GM19395 (cell line): ENCODE measurements at regions not wholly inside any gene's neighbourhood (a gene's known extent, or its start where the extent isn't known, plus 50 kb on each side); places are given as distances from the start of the nearest gene placed in this dataset.

Experiments used
- ATAC-seq: cut with Tn5 transposase; IDR thresholded peaks from one replicate; pipeline ENCODE4 v1.9.1; 2021; ENCODE audit warnings: mild to moderate bottlenecking, moderate library complexity; ENCODE audit not compliant: unreplicated experiment

DNA sequence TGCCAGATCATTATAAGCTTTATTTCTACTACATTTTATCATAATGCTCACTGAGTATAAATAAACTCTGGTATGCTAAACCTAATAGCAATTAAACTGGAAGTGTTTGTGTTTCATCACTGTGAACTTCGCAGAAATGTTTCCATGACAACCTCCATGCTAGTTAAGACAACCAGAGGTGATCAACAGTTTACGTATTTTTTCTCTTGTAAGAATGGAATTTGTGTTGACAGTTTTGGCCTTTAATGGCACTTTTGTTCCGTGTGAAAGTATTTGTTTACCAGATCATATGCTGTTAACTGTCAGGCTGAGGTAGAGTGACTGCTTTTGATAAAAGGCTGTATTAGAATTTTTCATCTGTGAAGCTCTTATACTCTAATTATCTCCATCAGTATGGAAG lies 212.1 kb upstream of the PPP1R3A start:
- no peak for ATAC-seq

DNA sequence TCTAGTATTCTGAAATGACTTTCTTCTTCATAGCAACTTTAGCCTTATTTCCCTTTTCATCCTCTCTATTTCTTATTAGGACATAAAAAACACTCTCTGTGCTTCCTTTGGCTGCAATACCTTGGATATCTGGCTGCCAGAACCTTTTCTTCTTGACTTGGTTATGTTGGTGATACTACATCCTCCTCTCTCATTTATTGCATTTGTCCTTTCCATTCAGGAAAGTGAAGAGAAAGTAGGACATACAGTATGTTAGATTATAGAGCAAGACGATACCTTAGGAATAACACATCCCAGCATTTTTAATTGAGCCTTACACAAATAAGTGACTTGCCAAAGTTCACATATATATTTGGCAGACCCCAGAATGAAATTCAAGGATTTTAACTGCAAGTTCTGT lies 210.1 kb upstream of the PPP1R3A start:
- ATAC-seq = no peak

DNA sequence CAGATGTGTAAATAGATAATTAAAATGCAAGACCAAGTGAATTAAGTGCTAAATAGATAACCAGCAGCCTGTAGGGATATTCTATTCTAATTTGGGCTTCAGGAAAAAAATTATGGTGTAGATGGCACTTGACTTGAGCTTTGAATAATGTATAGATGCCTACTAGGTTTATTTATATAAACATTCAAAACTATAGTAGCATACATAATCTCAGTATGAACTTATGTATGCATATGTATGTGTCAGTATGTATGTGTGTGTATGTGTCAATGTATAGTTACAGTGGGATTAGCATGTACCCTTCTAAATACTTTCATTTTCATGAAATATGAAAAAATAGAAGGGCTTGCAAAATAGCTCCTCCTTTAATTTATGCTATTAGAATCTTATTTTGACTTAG lies 207.3 kb upstream of the PPP1R3A start:
- ATAC-seq = no peak

DNA sequence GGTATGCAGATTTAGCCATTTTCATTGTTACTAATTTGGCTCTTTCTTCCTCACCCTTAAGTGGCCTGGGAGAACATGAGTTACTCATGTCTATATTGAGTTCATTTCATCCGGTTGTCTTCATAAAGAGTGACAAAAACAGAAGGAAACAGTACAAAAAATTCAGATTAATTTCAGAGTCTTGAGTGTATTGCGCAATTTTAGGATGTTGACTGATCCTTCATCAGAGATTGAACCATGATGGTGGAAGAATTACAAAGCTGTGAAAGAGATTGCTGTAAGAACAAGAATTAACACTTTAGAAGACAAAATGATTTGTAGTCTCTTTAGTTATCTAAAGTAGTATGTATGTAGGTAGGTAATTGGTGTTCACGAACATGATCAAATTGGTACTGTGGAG lies 194.0 kb upstream of the PPP1R3A start:
- no peak for ATAC-seq

DNA sequence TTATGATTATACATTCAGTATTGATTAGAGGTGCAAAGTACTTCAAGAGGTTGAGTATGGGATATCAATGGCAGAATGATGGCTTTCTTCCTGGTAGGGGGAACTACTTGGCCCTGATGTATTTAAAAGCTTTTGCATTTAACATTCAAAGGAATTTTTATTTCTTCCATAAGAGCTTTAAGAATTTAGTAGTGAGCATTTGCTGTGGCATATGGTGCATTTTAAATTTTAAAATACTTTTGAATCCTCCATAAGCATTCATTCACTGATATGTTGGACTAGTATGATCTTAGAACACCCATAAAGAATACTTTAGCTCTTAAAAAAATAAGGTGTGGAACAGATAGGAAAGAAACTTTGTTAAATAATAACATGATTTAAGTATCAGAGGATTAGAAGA lies 191.9 kb upstream of the PPP1R3A start:
- no peak for ATAC-seq

DNA sequence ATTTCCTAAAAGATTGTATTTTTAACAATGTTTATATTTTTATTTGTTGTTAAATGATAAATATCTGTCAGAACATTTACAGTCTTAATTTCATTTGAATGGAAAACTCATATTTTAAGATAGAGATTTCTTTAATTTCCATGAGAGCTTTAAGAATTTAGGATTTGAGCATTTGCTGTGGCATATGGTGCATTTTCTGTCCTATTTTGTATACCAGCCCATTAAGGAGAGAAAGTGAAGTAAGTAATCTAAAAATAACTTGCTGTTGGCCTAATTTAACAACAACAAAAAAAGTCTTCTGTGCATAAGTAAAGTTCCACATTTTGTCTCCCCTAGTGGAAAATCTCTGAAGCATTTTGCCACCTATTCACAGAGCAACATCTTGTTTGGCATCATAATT lies 190.9 kb upstream of the PPP1R3A start:
- no peak for ATAC-seq

DNA sequence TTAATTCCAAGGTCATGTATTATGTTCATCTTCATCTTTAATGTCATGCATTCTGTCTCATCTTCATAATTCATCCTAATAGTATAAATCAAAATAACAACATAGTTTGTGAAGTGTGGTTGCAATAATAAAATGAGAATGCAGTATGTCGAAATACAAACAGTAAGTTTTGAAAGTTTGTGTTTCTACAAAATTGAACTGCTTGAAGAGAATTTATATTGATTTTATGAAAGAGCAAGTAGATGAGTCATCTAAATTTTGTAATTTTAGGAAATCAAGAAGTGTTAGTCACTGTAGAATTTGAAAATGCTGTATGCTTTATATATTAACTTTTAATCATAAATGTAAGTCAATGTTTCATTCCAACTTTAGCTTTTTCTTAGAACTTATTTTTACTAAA lies 190.5 kb upstream of the PPP1R3A start:
- ATAC-seq = no peak

DNA sequence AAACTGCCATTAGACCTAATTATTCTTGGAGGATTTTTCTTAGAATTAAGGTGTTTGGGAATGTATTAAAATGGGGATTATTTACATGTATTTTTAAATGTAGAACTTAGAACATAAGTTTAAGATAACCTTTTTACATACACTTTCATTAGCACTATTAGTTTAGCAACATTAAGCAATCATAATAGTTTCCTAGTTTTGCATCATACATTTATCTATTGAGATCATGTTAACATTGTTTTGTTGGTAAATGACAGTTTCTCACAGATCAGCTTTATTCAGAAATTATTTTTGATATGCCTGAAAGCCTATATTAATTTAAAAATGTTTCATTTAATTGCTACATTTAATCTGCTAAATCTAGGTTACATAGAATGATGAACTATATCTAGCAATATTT lies 189.7 kb upstream of the PPP1R3A start:
- no peak for ATAC-seq

DNA sequence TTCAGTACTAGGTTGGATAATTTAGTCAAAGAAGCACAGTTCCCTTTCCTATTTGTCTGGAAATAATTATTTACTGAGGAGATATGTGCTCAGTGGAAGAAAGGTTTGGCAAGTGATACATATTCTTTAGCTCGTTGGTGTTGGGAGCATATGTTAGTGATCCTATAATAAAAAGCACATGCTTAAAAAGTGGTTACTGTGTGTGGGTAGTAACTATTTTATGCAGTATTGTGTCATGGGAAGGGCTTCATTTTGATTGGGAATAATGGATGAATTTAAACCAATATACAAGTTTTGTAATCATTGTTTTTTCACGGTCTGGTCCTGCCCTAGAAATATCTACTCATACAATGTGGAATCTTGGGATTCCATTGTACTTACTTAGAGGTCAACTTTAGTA lies 188.7 kb upstream of the PPP1R3A start:
- ATAC-seq = no peak

DNA sequence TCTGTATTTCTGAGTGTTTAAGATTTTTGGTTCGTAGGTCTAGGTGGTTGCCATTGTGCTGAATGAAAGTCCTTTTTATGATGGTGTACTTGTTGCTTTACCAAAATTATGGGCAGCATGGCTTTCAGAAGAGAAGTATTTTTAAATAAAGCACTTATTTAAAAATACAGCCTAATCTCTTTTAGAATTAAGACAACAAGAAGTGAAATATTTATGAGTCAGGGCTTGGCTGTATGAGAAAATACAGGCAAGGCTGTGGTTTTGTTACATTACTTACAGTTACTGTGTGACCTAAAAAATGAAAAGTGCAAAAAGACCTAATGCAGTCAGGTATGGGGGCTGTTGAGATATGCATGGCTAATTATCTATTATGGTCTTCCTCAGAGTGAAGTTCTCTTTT lies 185.2 kb upstream of the PPP1R3A start:
- no peak for ATAC-seq

DNA sequence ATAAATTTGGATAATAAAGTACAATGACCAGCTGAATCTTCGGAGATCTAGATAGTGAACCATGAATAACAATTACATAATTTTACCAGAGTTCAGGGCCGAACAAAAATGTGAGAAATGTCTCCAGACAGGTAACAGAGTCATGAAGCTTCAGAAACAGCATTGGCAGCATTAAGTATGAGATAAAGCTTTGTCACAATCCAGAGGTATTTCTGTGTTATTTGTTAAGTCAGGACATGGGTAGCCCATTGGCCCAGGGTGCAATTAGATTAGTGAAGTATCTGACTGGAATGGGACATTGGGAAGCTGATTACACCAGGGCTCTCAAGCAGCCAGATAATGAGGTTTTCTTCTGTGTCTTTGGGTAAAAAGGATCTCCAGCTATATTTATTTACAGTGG lies 184.2 kb upstream of the PPP1R3A start:
- no peak for ATAC-seq

DNA sequence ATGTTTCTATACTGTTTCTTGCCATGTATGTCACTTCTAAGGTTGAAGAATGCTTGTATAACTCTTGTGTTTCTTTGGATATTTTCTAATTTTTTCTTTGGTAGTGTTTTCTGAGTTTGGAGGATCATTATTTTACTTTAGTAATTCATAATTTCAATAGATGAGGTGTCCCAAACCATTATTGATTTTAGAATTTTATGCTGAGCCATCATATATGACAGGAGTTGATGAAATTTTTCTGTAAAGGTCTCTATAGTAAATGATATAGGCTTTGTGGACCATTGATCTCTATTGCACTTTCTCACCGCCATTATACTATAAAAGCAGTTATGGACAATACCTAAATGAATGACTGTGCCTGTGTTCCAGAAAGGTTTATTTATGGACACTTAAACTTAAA lies 183.3 kb upstream of the PPP1R3A start:
- ATAC-seq = no peak

DNA sequence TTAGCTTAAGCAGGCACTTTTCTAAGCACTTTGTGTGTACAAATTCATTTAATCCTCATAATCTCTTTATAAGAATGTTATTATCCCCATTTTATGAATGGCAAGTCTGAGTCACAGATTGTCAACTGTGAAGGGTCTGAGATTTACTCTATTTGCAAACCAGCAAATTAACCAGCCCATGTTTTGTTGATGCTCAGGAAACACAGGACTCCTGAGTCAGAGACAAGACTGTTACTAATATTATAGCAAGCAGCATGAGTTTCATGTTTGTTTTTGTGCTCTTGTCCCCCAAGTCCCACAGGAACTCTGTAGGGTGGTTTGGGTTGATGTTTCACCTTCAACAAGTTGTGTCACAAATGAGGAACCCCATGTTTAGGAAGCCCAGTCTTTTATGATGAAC lies 182.0 kb upstream of the PPP1R3A start:
- ATAC-seq = no peak

DNA sequence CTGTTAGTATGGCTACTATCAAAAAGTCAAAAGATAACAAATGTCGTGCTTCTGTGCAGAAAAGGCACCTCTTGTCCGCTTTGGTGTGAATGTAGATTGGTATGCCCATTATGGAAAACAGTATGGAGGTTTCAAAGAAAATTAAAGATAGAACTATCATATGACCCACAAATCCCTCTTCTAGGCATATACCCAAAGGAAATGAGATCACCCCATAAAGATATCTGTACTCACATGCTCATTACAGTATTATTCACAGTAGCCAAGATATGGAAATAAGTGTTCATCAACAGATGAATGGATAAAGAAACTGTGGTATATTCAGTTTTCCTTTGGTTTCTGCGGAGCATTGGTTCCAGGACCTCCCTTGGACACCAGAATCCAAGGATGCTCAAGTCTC lies 180.5 kb upstream of the PPP1R3A start:
- no peak for ATAC-seq

DNA sequence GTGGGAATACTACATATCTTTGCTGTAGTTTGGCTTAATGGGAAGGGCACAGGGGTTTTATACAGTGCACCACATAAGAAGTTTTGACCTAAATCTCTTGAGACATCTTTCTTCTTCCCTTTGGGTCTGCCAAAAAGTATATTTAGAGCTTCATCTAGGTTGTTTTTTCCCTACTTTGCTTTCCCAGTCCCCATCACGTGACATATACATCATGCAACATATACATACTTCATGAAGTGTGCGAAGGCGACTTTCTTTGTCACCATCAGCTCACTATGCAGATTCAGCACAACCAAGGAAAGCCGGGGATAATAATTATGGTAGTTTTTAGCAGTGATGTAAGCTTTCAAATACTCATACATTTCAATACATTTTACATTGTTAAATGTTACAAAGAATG lies 177.1 kb upstream of the PPP1R3A start:
- ATAC-seq = no peak

DNA sequence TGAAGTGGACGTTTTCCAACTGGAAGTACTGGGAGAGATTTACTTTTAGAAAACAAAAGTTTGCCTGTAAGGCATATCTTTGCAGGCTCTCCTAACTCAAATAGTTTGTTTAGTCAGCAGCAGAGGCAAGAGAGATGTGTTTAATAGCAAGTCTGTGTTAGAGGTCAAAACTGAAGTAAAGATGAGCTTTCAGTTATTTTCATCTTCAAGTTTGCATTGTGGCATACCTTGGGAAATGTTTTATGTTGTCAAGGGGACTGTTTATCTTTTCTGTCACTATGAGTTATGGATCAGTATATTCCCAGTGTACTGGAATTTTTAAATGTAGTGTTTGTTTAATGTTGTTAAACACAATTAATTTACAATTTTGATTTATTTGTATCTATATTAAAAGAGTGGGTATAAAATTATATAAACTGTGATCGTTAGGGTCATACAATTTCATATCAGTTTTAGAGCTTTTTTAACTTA lies 169.7 kb upstream of the PPP1R3A start:
- ATAC-seq = no peak

DNA sequence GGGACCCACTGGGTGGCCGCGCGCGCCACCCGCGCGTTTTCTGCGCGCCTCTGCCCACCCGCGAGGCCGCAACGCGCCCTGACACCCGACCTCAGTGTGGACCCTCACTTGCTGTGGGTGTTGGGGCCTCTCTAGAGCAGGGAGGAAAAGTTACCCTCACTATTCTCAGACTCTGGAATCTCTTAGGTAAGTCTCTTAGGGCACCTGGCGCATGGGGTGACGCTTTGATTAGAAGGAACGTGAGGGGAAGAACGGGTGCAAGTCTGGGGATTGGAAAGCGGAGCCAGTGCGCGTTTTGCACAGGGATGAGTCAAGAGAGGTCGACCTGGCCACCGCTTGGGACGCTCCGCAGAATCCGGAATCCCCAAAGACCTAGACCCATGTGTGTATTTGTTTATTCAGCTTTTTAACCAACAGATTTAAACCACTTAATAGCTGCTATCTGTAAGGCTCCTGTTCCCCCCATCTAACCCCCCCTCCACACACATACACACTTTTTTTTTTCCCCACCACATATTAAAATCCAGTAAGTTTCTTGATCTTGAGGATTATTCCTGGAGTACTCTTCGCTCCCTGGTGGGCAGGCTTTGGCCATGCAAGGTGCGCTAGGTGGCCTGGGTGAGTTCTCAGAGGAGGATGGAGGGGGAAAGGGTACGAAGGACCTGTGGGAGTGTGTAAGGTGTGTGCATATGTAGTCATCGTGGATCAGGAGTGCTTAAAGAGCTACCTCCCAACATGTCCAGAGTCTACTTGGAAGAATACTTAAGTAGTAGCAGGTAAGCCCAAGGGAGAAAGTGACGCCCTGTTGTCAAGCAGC lies 169.1 kb upstream of the PPP1R3A start:
- no peak for ATAC-seq

DNA sequence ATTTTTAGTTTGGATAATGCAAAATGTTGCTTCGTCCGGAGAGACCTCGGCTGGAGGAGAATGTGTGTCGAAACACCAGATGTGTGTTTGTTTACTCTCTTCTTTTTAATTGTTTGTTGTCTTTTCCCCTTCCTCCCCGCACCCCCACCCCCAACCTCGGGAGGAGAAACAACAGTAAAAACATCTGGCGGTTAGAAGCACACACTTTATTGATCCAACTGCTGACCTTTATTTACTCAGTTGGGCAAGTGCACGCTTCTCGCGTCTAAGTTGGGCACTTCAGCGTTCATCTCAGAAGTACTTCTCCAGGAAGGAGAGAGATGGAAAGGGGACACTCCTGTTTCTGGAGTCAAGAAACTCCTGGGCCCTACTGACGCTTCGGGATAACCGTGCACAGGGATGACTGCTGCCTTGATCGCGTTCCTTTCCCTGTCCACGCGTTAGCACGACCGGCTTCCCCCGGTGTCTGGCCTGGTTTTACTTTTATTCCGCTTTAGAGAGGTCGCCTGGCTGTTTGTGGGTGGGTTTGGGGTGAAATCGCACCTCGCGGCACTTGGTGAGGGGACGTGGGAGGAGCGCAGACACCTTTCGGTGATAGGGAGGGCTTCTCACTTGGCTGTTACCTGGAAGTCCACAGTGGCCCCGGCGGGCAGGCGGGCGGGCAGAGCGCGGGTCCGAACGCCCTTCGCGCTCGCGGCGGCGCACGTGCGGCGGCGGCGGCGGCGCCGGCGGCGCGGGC lies 168.3 kb upstream of the PPP1R3A start:
- ATAC-seq = no peak

DNA sequence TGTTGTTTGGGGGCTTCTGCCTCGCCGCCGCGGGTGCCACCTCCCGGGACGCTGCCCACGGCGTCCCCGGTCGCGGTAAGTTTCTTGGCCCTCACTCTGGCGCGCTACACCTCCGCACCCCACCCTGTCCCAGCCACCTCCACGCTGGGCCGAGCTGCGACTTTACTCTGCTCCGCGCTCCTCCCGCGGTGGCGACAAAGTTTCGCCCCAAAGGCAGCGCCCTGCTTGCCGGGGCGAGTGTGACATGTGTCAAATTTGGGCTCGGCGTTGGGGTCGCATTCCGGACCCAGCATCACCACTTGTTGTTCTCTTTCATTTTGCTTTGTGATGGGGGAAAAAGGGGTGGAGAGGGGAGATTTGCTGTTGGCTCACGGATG lies 167.7 kb upstream of the PPP1R3A start:
- ATAC-seq = no peak

DNA sequence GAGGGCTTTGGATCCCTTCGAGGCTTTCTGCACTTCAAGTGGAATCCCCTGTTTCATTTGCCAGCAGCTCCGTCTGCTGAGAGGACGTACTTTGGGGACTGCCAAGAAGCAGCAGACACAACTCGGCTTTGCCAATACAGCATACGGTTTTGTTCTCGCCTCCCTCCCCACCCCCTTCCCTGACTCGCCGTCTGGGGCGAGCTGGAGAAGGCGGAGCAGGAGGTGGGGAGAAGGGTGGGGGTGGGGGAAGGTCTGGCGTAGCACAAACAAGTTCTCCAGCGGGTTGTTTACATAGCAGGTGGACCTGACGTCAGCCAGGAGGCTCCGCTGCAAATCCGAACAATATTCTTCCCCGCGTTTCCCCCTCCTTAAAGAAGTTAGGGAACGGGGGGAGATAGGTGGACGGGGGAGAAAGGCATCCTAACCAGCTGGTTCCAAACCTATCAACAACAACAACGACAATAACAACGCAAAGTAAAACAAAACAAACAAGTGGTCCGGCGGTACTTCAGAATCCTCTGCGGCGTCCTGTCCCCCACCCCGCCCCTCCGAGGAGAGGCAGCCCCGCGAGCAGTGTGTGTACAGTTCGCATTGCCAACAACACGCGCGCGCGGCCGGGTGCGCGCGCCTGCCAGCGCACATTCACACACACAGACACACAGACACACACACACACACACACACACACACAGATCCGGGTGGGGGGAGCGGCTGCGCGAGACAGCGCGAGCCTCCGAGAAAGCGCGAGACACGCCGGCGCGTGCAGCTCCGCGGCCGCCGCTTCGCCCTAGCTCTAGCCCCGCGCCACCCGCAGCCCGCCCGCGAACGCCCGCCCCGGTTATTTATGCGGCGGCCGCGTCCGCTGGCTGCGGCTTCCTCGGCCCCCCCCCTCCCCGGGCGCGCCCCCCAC lies 167.0 kb upstream of the PPP1R3A start:
- peak; percentile 34 for ATAC-seq

DNA sequence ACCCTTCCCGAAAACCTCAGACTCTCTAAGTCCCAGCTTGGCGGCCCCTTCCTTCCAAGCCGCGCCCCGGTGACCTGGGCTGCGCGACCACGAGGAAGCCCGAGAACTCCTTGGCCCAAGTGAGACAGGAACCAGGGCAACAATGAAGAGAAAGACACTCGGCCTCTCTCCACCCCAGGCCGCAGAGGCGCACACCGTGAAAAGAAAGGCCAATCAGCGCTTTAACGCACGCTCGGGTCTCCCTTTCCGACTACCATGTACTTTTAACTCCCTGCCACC lies 166.4 kb upstream of the PPP1R3A start:
- ATAC-seq = peak; percentile 37
